ENCODE measurements at regions not wholly inside any gene's neighbourhood (a gene's known extent, or its start where the extent isn't known, plus 50 kb on each side); places are given as distances from the start of the nearest gene placed in this dataset.

DNA sequence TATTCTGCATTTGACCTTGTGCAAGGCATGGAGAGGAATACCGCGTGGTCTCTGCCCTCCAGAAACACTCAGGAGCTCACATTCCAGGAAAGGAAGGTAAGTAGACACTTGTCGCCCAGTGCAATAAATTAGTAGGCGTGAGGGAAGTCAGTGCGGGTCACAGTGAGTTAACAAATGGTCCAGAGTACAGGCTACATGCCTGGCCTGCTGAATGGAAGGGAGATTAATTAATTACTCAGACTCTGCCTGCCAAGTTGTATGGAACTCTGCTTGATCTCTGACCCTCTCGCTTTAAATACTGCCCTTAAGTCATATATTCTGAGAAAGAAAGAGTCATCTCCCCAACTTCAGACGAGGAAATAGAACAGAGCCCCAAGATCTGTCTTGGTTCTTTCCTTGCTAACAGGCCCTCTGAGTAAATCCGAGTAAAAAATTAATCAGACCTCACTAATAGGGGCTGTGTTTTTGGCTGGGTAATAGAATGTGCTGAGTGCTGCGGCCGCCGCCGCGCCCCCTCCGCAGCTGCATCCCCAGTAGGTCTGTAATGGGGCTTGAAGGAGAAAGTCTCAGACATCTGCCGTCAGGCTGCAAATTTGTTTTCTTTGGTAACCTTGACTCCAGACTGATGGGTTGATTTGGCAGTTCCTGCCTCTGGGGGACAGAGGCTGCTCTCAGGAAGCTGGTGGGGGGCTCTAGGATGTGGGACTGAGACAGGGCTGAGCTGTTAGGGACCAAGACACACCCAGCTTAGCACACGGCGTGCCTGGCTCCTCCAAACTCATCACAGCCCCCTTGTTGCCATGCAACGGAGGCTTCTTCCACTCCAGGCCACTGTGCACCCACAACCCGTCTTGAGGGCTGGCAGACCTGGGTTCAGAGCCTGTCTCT is 144.4 kb downstream of the NSG2 start:
- Histone ChIP-seq H3K27ac (no peak overlapping the region), H3K4me3 (no peak overlapping the region)

- H3K27ac ChIP-seq: no peak overlapping the region
Observed at GRCh38 chr5:174191076-174191475, 145.6 kb downstream of the NSG2 start.

DNA sequence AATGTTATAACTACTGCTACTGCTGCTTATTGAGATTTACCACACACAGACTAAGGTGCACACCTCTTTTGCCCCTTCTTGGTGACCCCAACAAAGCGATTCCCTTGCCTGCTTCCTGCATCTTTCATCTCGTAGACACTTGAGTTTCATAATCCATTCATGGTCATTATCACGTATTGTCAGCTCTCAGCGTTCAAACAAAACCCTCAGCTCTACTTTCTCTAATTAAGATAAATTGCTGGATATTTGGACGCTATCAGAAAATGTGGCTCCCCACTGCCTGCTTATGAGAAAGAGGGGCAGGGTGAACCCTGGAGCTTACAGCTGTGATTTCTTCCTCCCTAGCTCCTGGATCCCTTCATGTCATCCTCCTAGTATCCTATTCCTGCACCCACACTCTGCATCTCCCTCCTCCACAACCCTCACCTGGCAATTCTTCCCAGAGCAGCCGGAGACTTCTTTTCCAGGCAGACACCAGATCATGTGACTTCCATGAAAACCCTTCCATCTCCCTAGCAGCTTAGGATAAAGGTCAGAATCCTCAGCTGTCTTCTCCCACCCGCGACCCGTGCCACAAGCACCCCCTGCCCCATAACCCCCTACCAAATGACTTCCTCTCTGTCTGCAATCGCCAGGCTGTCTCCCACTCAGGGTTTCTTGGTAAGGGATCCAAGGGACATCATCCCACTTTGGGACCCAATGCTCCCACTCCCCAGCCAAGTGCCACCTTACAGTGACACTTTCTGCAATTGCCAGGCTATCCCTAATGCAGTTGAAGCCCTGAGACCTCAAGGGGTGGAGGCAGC is 146.5 kb downstream of the NSG2 start:
- H3K4me3 ChIP-seq: no peak overlapping the region
- H3K27ac ChIP-seq: no peak overlapping the region

More at GRCh38 chr5:174191076-174191475, 145.6 kb downstream of the NSG2 start:
- H3K4me3 ChIP-seq: no peak overlapping the region

- Histone ChIP-seq H3K4me3 (no peak overlapping the region), H3K27ac (no peak overlapping the region)
Observed at GRCh38 chr5:174192901-174193300, 147.4 kb downstream of the NSG2 start.

- Histone ChIP-seq H3K4me3 (no peak overlapping the region), H3K27ac (no peak overlapping the region)
Observed at GRCh38 chr5:174195517-174195916, 150.0 kb downstream of the NSG2 start.

- H3K4me3 ChIP-seq: no peak overlapping the region
Observed at GRCh38 chr5:174197929-174198328, 152.4 kb downstream of the NSG2 start.

GRCh38 chr5:174198541-174198940 is 153.0 kb downstream of the NSG2 start:
- no peak overlapping the region for H3K4me3 ChIP-seq
- no peak overlapping the region for H3K27ac ChIP-seq

More at GRCh38 chr5:174197929-174198328, 152.4 kb downstream of the NSG2 start:
- H3K27ac ChIP-seq: no peak overlapping the region

- H3K27ac ChIP-seq: no peak overlapping the region
- no peak overlapping the region for H3K4me3 ChIP-seq
Observed at GRCh38 chr5:174202996-174203395, 157.5 kb downstream of the NSG2 start.

- no peak overlapping the region for H3K27ac ChIP-seq
- no peak overlapping the region for H3K4me3 ChIP-seq
Observed at GRCh38 chr5:174204535-174205313, 159.2 kb downstream of the NSG2 start.

- H3K27ac ChIP-seq: no peak overlapping the region
- no peak overlapping the region for H3K4me3 ChIP-seq
Observed at GRCh38 chr5:174205939-174206338, 160.4 kb downstream of the NSG2 start.

GRCh38 chr5:174210596-174211276 is 165.2 kb downstream of the NSG2 start:
- no peak overlapping the region for H3K27ac ChIP-seq
- H3K4me3 ChIP-seq: no peak overlapping the region

- Histone ChIP-seq H3K4me3 (no peak overlapping the region), H3K27ac (no peak overlapping the region)
Observed at GRCh38 chr5:174211277-174211626, 165.7 kb downstream of the NSG2 start.

DNA sequence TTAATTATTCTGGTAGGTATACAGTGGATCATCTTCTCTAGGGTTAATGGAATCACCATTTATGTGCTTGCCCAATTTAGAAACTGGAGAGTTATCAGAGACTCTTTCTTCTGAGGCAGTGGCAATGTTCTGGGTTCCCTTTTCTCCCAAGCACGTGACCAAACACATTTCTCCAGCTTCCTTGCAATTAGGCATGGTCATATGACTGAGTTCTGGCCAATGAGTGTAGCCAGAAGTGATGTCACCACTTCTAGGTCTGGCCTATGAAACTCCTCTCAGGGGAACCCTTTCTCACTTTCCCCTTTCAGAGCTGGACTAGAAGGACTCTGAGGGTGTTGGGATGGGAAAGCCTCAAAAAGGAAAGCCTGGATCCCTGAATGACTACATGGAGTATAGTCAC is 172.0 kb downstream of the NSG2 start:
- Histone ChIP-seq H3K27ac (no peak overlapping the region), H3K4me3 (no peak overlapping the region)

DNA sequence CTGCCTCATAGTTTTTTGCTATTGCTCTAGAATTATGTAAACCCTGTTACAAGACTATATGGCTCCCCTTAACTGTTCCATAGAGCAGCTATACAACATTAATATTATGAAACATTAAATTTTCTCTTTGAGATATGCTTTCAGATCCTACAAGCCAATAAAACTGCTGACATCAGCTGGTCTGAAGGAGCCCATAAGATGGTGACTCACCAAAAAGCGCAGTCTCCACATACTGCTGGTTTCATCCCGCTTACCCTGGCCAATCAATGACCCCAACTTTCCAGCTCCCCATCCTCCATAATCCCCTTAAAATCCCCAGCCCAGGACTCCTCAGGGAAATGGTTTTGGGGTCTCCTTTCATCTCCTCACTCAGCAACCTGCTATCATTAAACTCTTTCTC is 172.7 kb downstream of the NSG2 start:
- H3K4me3 ChIP-seq: no peak overlapping the region
- no peak overlapping the region for H3K27ac ChIP-seq

- Histone ChIP-seq H3K4me3 (no peak overlapping the region), H3K27ac (no peak overlapping the region)
Observed at GRCh38 chr5:174220417-174220816, 174.9 kb downstream of the NSG2 start.

- no peak overlapping the region for H3K4me3 ChIP-seq
- H3K27ac ChIP-seq: no peak overlapping the region
Observed at GRCh38 chr5:174221436-174221835, 175.9 kb downstream of the NSG2 start.

- Histone ChIP-seq H3K4me3 (no peak overlapping the region), H3K27ac (no peak overlapping the region)
Observed at GRCh38 chr5:174221946-174222345, 176.4 kb downstream of the NSG2 start.

- Histone ChIP-seq H3K27ac (no peak overlapping the region), H3K4me3 (no peak overlapping the region)
Observed at GRCh38 chr5:174222891-174223290, 177.4 kb downstream of the NSG2 start.

GRCh38 chr5:174223355-174223754 is 177.8 kb downstream of the NSG2 start:
- Histone ChIP-seq H3K4me3 (no peak overlapping the region), H3K27ac (no peak overlapping the region)

DNA sequence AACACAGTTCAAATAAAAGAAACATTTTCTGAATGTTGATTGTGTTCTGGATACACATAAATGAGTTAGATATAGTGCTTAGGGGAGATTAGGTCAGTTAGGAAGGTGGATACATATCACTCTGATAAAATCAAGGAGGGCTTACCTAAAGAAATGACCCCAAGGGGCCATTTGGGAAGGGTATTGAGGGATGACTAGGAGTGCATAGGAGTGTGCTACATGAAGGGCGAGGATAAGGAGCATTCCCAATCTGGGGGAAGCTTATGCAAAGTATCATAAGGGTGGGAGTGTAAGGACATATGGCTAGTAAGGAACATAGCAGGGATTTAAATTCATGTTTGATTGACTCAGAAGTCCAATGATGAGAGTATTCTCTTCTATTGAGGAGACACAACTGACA is 183.6 kb downstream of the NSG2 start:
- Histone ChIP-seq H3K27ac (peak overlapping the region in 1 of 21 experiments; percentile 50), H3K4me3 (no peak overlapping the region)
